NCI-H1417 (cell line): ENCODE measurements at regions not wholly inside any gene's neighbourhood (a gene's known extent, or its start where the extent isn't known, plus 50 kb on each side); places are given as distances from the start of the nearest gene placed in this dataset.
A peak's percentile ranks its signal among the peaks of the same experiment; 100 is the strongest.

ENCODE experiments used
- DNase-seq, 3 experiments: peaks; one replicate each; lab custom pipeline; 2025; lab: John Stamatoyannopoulos, UW

DNA sequence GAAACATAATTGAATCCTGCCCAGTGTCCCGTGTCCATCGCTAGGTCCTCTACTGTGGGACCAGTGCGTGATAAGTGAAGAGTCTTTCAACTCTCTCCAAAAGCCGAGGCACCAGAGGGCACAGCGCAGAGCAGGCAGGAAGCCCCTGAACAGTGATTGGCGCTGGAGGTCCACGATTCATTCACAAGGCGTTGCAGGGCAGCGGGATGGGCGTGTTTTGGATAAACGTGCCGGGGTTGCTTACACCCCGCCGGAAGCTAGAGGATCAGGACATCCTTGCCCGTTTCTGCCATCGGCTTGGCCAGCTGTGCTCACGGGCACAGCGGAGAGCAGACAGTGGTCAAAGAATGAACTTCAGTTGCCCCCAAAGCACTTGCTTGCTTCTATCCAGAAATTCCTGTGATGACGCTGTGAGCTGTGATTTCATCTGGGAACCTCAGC is 86.0 kb upstream of the PFKP start:
- no peak for DNase-seq

DNA sequence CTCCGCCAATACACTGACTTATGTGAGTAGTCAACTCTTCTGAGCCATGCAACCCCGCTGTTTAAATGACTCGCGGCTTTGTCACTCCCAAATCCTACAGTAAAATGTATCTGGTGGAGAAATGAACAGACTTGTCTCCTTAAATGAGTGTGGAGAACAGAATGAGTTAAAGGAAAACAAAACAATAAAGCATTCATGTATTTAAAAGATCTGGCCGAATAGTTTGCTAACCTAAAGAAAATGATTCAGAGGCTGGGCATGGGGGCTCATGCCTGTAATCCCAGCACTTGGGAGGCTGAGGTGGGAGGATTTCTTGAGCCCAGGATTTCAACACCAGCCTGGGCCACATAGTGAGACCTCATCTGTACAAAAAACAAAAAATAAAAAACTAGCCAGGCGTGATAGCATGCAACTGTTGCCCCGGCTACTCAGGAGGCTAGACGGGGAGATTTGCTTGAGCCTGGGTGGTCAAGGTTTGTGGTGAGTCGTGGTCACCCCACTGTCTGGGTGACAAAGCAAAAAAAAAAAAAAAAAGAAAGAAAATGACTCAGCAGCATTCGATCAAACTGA is 86.5 kb upstream of the PFKP start:
- DNase-seq: no peak

DNA sequence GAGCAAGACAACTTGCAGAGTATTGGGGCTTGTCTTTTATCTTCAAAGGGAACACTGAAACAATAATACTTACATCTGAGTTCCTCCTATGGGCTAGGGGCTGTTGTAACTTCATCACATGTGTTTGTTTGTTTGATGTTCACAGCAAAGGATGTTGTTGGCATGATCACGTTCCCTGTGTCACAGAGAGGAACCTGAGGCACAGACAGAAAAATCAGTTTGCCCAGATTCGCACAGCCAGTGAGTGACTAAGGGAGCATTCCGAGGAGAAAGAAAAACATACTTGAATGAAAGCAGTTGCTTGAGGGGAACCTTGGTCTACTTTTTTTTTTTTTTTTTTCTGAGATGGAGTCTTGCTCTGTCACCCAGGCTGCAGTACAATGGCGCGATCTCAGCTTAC is 87.2 kb upstream of the PFKP start:
- no peak for DNase-seq

DNA sequence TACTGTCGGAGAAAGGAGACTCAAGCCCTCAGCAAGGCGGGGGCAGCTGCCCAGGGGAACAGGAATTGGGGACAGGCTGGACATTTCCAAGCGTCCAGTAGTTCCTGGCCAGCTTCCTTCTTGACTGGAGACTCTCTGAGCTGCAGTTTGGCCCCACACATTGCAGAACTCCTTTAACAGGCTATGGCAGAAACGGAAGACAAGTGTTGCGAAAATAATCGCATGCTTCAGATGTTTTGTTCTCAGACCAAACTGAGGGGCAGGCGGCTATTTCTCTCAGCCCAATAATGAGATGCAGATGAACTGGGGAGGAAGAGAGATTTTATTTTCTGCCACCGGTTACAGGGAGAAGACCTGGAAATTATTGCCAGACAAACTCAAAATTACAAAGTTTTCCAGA is 88.0 kb upstream of the PFKP start:
- no peak for DNase-seq

DNA sequence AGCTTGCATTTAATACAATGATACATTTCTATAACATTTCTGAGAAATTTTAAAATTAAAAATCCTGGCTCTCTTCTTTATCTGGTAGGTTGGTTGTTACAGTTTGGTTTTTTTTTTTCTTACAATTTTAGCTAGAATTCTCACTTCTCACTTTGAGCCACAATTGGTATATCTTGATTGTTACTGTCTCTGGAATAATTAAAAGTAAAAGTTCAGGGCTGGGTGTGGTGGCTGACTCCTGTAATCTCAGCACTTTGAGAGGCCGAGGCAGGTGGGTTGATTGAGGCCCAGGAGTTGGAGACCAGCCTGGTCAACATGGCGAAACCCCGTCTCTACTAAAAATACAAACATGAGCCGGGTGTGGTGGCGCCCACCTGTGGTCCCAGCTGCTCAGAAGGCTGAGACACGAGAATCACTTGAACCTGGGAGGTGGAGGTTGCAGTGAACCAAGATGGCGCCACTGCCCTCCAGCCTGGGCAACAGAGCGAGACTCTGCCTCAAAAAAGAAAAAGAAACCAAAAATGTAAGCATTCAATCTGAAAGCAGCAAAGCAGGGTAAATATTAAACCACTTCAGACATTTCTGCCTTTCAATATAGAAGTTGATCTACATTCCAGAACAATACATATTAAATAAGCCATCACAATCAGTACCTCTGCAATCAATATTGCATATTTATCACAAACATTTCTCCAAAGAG is 88.6 kb upstream of the PFKP start:
- no peak for DNase-seq

DNA sequence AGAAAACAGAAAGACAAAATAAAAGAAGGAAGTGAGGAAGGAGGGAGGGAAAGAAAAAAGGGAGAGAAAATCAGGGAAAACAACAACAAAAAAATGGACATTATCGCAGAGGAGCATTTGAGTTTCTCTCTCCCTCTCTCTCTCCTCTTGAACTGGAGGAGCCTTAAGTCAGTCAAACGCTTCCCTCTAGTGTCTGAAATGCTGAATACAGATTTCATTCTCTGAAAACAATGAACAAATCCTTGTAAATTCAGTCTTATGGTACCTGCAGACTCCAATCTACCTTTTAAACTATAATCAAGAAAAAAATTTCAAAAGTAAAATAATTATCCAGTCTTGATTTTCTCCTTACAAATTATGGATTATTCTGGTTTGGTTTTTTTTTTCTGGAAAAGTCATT is 89.2 kb upstream of the PFKP start:
- peak; percentile 0 to 60 (median 53) for DNase-seq

DNA sequence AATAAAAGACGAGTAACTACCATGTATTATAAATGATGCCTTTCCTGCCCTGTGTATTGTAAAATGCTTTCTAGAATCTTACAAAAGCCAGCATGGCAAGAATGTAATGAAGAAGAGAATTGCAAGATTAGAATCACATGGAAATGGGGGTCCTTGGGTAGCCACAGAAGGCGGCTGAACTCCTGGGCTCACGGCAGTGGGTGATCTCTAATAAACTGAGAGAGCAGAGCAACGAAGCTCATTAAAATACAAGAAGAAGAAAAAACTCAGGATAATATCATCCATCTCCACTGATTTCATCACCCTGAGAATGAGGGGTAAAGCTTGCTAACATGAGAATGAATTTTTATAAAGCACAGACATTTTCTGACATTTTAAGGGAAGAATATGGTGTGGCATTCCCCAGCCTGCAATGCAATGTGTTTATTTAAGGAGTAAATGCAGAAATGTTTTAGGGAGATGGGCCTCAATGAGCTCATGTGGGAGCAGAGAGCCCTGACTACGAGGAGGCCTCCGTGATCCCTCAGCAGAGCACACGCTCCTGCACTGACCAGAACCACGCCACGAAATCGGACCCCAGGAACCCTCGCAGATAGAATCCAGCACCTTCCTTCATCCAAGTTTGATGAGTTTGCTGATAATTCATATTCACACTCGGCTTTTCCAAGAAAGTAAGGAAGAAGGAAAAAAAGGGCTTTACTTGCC is 92.7 kb upstream of the PFKP start:
- no peak for DNase-seq

DNA sequence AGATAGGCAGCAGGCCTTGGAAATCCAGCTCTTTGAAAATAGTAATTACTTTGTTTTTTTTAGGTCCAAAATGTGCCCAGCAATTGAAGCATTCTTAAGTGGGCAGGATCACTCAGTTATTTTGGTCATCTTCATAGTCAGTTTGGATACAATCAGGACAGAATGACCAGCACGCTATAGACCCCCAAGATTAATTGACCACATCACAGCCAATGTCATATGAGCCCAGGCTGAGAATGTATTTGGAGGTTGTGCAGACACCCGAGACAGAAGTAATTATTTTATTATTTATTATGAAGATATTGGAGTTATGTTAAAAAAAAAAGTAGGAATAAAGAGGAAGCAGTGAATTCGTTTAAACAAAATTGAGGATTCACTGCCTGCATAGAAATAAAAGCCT is 93.3 kb upstream of the PFKP start:
- DNase-seq: no peak

DNA sequence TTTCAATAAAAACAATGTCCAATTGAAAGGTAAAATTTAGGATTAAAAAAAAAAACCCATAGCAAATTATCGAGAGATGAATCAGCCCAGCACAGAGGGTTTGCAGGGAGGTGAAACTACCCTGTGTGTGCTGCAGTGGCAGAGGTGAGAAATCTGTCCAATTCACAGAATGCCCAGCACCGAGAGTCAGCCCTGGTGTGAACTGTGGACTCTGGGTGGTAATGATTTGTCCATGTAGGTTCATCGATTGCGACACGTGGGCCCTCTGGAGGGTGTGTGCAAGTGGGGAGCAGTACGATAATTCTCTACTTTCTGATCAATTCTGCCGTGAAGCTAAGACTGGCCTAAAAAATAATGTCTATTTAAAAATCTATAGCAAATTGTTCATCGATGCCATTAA is 94.5 kb upstream of the PFKP start:
- no peak for DNase-seq

DNA sequence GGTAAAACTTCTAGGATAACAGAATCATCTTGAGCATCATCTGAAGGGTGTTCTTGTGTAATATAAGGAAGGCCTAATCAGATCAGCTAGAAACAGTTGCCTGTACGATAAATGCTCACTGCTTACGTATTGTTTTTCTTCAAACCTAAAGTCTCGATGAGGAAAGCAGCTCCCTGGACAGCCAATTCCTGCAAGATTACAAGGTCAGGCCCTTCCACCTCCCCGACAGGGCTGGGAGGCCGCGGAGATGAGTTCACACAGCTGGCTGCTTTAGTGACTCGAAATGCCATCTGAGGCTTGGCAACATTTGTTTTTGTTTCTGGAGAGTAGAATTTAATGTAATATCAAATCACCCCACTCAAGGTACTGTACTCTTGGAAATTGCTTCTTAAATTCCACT is 95.1 kb upstream of the PFKP start:
- DNase-seq: no peak

DNA sequence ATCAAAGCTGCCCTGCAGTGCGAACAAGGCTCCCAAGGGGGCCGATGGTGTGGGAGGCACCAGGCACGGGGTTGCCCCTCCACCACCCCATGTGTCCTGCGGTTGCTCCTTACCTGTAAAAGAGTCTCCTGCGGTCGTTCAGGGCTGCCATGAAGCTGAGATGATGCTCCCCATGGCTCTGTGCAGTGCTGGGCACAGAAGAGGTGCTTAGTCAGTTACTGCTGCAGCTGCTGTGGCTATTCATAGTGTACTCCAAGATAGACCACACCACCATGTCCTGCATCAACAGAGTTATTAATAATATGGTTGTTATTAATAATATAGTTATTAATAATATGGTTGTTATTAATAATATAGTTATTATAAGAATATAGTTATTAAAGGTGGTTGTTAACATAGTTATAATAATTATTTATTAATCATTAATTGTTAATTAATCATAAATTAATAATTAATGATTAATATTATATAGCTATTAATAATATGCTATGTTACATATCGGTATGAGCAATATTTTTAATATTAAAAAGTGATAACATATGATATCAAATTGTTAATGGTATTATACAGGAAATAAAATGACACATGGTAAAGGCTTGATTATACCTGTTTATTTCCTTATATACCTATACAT is 97.0 kb upstream of the PFKP start:
- no peak for DNase-seq

DNA sequence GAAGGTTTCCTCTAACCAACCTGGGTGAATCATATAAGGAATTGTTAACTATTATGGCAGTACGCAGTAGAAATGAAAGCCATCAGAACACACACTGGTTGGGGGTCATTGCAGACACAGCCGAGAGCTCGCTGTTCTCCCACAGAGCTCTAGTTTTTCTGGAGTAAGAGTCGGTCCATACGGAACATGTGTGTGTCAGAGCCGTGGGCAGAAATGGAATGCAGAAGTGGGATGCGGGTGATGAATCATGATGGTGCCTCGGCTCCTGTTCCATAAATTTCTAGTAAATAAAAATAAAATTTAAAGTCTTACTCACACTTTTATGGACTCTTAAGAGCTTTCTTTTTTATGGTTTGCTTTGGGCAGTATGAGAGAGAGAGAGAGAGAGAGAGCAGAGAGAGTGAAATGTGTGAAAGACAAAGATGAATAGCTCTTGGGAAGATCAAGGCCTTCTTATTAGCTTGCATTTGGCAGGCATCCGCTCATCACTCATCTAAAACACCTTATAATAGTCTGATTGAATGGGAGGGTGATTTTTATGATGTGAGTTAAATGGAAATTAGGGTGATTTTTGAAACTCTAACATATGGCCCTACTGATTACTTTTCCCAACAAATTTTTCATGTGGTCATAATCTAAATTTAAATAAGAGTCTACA is 98.8 kb upstream of the PFKP start:
- no peak for DNase-seq

DNA sequence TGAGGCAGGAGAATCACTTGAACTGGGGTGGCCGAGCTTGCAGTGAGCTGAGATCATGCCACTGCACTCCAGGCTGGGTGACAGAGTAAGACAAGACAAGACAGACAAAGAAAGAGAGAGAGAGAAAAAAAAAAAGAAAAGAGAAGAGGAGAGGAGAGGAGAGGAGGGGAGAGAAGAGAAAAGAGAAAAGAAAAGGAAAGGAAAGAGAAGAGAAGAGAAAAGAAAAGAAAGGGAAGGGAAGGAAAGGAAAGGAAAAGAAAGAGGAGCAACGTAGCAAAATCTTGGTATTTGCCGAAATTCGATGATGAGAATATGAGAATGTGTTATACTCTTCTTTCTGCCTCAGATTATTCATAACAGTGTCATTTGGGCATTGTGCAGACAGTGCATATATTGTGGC is 101.2 kb upstream of the PFKP start:
- no peak for DNase-seq

DNA sequence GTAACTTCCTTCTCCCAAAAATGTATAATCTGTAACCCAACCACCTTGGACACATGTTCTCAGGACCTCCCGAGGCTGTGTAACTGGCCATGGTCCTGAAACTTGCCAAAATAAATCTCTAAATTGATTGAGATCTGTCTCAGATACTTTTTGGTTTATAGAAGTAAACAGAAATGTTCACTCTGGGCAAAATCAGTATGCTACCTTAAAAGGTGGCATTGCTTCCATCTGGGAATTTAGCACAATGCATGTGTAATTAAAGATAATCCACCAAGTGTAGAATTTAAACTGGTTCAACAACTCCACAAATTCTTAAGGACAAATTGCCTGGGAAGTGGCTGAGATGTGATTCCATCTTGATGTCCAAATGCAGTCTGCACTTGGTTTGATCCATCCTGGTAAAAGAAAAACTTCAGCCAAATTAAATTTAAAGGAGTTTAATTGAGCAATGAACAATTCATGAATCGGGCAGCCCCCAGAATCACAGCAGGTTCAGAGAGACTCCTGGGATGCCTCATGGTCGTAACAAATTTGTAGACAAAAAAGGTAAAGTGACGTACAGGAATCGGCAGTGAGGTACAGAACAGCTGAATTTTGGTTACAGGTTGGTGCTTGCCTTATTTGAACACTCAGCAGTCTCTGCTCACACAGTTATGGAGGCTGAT is 102.6 kb upstream of the PFKP start:
- no peak for DNase-seq

DNA sequence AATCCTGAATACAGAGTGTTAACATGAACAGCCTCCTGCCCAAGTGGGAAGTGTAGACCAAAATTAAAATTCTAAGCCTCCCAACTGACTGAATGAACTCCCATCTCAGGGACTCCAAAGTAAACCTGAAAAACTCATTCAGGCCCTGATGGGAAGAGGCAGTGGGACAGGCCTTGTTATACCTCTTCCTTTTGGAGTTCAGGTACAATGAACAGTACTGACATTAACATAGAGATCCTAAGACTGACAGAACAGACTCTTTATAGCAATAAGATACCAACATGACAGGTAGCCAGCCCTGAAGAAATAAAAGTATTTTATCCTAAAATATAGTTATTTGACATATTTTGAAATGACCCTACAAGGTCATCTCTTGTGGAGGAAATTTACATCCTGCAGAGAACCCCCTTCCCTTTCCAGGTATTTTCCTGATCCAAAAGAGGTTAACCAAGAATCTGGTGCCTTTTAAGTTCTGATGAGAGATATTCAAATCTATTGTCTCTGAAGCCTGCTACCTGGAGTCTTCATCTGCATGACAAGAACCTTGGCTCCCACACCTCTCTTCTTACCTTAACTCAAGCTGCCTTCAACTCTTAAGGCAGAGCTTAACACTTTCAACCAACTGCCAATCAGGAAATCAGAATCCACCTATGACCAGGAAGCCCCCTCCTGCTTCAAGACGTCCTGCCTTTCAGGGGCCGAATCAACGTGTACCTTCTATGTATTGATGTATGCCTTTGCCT is 103.3 kb upstream of the PFKP start:
- DNase-seq: no peak

DNA sequence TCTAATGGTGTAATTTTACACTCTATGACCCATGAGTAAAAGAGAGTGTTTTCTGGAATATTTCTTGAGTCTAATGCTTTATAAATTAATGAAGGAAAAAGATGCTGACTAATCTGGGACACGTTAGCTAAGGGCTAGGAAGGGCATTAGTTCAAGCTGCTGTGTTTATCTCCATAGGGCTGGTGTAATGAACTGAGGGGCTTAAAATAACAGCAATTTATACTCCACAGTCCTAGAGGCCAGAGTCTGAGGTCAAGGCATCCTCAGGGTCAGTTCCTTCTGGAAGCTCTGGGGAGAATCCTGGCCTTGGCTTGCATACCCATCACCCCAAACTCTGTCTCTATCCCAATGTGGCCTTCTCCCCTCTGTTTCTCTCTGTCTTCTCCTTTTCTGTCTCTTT is 105.2 kb upstream of the PFKP start:
- no peak for DNase-seq

DNA sequence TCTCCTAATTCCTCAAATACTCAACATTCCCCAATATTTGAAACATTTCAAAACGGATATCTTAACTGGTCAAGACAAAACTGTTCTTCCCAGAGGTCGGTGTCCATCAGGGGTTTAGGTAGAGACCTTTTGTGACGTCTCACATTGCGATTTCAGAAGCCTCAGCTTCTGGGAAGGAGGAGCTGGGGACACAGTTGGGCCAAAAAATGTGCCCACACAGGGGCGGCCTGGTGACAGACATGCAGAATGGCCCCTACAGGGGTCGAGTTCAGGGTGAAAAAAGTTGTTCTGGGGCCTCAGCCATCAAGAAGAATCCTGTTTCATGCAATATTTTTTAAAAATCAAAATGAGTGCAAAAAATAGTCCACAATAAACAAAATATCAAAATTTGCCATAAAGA is 108.7 kb upstream of the PFKP start:
- no peak for DNase-seq

DNA sequence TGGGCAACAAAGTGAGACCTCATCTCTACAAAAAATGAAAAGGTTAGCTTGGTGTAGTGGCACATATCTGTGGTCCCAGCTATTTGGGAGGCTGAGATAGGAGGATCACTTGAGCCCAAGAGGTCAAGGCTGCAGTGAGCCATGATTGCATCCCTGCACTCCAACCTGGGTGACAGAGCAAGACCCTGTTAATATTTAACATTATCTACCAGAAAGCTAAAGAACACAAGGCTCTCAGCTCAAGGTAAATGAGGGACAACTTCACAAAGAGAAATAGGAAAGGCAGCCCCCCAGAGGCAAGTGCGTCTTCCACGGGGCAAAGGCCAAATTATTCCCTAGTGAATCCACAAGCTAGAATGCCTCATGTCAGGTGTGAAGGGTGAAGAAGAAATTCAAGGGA is 109.6 kb upstream of the PFKP start:
- DNase-seq: no peak

DNA sequence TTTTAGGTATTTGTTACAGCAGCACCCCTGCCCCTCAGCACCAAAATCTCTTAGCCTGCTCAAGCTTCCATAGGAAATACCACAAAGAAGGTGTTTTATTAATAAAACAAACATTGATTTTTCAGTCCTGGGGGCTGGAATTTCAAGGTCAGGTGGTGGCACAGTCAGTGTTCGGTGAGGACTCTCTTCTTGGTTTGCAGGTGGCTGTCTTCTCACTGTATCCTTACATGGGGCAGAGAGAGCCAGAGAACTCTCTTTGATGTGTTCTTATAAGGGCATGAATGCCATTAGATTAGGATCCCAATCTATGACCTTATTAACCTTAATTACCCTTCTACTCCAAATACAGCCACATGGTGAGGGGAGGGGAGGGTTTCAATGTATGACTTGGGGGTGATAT is 112.3 kb upstream of the PFKP start:
- DNase-seq: no peak

DNA sequence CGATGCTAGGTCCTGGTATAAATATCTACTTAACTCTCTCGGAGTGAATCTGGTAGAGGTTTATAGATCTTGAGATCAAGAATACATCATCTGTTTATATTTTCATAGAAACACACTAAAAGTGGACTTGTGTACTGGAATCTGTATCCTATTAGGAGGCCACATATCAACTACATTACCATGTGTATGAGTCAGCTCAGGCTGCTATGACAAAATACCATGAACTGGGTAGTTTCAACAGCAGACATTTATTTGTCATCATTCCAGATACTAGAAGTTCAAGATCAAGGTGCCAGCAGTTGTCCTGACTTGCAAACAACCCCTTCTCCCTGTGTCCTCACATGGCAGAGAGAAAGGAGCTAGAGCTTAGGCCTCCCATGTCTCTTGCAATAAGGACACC is 113.9 kb upstream of the PFKP start:
- no peak for DNase-seq

DNA sequence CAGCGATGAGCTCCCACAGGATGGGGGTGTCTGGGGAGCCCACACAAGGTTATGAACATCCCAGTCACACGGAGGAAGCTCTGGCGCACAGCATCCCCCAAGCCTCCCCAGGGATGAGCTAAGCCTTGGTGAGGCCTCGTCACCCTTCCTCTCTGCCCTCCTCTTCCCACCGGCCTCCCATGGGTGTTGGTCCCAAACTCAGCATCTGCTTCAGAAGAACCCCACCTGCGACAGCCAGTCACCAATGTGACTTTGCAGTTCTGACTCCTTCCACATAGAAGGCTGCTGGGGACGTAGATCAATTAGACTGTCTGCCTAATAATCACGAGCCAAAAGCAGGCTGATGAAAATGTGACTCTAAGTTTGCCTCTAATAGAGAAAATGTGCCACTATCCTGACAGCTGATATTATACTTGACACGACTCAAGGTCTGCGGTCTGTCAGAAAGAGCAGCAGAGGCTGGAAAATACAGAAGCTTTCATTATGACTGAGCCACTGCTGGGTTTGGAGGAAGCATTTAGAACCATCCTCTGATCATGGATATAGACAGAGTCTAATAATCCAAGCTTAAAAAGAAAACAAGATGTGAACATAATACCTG is 116.0 kb upstream of the PFKP start:
- no peak for DNase-seq
